Stimulated activated naive CD8-positive, alpha-beta T cell treated with anti-CD3 and anti-CD28 coated beads, Interleukin-15, Interleukin-2, amounts not matched to agents 100 ng/mL and 50 ng/mL, for 24 hours (primary cell): ENCODE measurements at regions not wholly inside any gene's neighbourhood (a gene's known extent, or its start where the extent isn't known, plus 50 kb on each side); places are given as distances from the start of the nearest gene placed in this dataset.
"Not testable (repeated sequence)": the region's sequence is repeated elsewhere in the genome, so short reads cannot be mapped to it uniquely, and the experiment has no call there.

Source experiments
- H3K27ac Mint-ChIP-seq: one replicate; pipeline ENCODE4 v1.8.0; 2021; ENCODE audit warnings: mild to moderate bottlenecking, mixed read lengths
- H3K27me3 Mint-ChIP-seq: one replicate; pipeline ENCODE4 v1.8.0; 2021; ENCODE audit warnings: mixed read lengths
- H3K36me3 Mint-ChIP-seq: one replicate; pipeline ENCODE4 v1.8.0; 2021; ENCODE audit warnings: low read depth, mixed read lengths
- H3K4me1 Mint-ChIP-seq: one replicate; pipeline ENCODE4 v1.8.0; 2021; ENCODE audit warnings: low read depth, mixed read lengths
- H3K4me3 Mint-ChIP-seq: one replicate; pipeline ENCODE4 v1.8.0; 2021; ENCODE audit warnings: mild to moderate bottlenecking, mixed read lengths
- H3K9me3 Mint-ChIP-seq: one replicate; pipeline ENCODE4 v1.8.0; 2021; ENCODE audit warnings: mixed read lengths

DNA sequence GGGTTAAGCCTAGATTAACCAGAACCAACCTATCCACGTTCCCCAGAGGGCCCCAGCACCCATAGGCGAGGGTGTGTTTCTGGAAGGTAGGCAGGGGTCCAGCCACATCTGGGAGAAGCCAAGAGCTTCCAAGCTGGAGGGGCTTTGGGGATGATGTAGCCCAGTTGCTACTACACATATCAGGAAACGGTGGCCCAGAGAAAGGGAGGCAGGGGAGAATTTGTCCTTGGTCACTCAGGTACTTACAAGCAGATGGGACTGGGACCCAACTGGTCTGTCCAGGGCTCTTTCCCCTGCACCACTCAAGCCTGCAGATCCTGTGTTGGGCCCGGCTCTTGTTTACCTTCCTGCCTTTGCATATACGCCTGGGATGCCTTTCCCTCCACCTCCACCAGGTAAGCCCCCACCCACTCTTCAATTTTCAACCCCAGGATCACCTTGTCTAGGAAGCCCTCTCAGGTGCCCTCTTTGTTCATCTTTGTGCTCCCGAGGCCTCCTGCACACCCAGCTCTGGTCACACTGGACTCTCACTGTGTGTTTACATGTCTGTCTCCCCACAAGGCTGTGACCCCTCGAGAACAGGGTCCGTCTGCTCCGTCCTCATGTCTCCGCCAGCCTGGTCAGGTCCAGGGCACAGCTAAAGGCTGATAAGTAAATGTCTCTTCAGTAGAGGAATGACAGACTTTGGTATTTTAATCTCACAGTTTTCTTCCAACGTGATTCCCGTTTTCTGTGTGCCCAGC lies 204.4 kb upstream of the LINGO1 start:
- Mint-ChIP-seq H3K9me3 (no peaks in the 10 kb centered on the region), H3K27me3 (peaks cover 12% of the 10 kb centered on the region), H3K36me3 (no peaks in the 10 kb centered on the region), H3K4me3 (no peak overlapping the region), H3K27ac (no peak overlapping the region), H3K4me1 (no peaks in the 10 kb centered on the region)

DNA sequence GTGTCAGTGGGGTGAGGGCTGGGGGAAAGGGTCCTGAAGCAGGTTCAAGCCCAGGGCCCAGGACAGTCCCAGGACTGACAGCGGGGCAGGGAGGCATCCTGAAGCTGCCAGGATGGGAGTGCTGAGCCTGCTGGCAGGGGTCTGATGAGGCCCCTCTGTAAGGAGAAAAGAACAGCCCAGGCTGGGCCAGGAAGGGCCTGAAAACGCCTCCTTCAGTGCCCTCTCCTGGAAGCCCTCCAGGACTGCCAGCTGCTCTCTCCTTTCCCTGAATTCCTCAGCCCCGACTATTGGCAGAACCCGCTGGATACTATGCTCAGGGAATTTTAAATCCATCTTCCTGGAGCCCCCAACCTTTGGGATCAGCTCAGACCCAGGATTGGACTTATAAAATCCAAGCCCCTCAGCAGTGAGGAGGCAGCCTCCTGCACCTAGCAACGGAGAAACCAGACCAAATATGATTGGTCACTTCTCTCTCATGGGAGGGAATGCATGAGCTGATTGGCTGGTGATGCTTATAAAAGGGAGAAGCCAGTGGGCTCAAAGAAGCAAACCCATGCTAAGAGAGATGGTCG lies 203.5 kb upstream of the LINGO1 start:
- Mint-ChIP-seq H3K27ac (no peak overlapping the region), H3K4me1 (no peaks in the 10 kb centered on the region), H3K9me3 (no peaks in the 10 kb centered on the region), H3K27me3 (peaks cover 12% of the 10 kb centered on the region), H3K36me3 (no peaks in the 10 kb centered on the region), H3K4me3 (no peak overlapping the region)

DNA sequence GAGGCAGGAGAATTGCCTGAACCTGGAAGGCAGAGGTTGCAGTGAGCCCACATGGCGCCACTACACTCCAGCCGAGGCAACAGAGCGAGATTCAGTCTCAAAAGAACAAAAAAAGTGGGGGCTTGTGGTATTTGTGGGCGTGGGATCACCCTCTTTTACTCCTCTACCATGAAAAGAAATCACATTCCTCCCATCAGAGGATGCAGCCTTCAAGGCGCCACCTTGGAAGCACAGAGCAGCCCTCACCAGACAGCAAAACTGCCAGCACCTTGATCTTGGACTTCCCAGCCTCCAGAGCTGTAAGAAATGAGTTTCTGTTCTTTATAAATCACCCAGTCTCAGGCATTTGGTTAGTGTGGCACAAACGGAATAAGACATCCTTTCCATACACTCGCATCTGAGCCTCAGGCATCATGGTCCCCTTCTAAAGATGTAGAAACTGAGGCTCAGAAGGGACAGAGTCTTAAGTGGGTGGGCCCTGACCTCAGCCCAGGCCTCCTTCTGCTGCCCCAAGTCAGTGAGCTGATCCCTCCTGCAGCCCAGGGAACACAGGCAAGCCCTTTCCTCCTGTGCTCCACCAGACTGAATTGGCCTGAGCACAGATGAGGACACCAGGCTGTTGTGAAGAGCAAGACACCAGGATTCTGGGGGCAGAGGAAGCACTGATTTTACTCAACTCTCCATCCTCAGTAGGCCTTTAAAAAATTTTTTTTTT lies 201.7 kb upstream of the LINGO1 start:
- H3K27ac Mint-ChIP-seq: no peak overlapping the region
- H3K36me3 Mint-ChIP-seq: no peaks in the 10 kb centered on the region
- no peaks in the 10 kb centered on the region for H3K9me3 Mint-ChIP-seq
- peaks cover 4% of the 10 kb centered on the region for H3K27me3 Mint-ChIP-seq
- H3K4me1 Mint-ChIP-seq: no peaks in the 10 kb centered on the region
- H3K4me3 Mint-ChIP-seq: no peak overlapping the region

DNA sequence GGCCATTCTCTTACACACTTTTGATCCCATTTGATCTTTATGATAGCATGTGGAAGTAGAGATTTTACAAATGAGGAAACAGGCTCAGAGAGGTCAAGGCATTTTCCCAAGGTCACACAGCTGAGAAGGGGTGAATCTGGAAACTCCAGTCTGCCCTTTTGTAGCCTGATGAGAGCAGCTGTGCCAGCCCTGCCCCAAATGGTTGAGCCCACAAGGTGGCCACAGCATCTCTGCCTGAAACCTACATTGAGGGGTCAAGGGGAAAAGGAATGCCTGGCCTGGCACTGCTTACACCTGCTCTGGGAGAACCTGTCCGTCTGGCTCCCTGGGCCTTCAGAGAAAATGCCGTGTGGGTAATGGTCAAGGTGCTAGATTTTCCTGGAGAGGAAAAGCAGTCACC lies 200.2 kb upstream of the LINGO1 start:
- Mint-ChIP-seq H3K4me1 (no peaks in the 10 kb centered on the region), H3K27me3 (no peaks in the 10 kb centered on the region), H3K36me3 (no peaks in the 10 kb centered on the region), H3K27ac (no peak overlapping the region), H3K4me3 (no peak overlapping the region), H3K9me3 (no peaks in the 10 kb centered on the region)

DNA sequence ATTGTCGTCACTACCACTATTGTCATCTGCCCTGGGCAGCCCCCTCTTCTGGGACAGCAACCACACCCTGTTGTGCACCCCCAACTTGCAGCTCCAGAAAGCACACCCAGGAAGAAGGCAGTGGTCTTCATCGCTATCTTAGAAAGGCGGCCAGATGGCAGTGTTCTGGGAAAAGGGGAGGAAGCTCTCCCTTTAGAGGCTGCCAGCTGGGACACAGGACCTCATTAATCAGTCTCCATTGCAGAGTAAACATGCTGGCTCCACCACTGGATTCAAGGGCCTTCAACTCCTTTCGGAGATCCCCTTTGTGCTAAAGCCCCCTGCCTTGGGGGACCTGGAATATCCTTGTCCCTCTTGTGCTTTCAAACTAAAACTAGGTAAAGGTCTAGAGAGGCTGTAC lies 199.3 kb upstream of the LINGO1 start:
- no peaks in the 10 kb centered on the region for H3K36me3 Mint-ChIP-seq
- no peaks in the 10 kb centered on the region for H3K27me3 Mint-ChIP-seq
- H3K4me1 Mint-ChIP-seq: no peaks in the 10 kb centered on the region
- no peak overlapping the region for H3K27ac Mint-ChIP-seq
- H3K4me3 Mint-ChIP-seq: no peak overlapping the region
- no peaks in the 10 kb centered on the region for H3K9me3 Mint-ChIP-seq

DNA sequence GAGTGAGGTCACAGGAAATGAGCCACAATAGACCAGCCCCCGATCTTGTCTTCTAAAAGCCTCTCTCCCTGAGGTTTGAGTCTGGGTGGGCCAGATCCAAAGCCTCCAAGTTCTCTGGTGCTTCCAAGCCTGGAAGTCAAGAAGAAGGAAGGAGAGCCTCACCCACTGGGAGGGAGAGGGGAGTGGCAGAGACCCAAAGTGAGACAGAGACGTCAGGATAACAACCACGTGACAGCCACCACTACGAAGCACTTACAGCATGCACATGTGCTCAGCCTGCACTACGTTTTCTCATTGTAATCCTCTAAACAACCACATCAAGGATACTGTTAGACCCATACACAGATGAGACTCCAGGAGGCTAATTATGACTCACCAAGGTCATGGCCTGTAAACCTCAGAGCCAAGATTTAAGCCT lies 197.3 kb upstream of the LINGO1 start:
- H3K4me3 Mint-ChIP-seq: no peak overlapping the region
- H3K4me1 Mint-ChIP-seq: no peaks in the 10 kb centered on the region
- H3K27ac Mint-ChIP-seq: no peak overlapping the region

DNA sequence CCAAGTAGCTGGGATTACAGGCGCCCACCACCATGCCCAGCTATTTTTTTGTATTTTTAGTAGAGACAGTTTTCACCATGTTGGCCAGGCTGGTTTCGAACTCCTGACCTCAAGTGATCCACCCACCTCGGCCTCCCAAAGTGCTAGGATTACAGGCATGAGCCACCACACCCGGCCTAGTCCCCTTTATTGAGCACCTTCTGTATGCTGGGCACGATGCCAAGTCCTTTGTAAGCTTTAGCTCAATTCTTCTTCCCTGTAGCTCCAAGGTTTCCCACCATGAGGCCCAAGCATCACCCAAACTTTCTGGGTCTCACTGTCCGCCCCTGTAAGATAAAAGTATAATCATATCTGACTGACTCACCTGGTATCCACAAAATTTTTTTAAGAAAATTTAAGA lies 196.6 kb upstream of the LINGO1 start:
- not testable (repeated sequence) for H3K27me3 Mint-ChIP-seq, H3K9me3 Mint-ChIP-seq, H3K27ac Mint-ChIP-seq, H3K36me3 Mint-ChIP-seq, H3K4me3 Mint-ChIP-seq, H3K4me1 Mint-ChIP-seq

More for the DNA sequence above, 197.3 kb upstream of the LINGO1 start:
- no peaks in the 10 kb centered on the region for H3K9me3 Mint-ChIP-seq
- H3K27me3 Mint-ChIP-seq: no peaks in the 10 kb centered on the region
- no peaks in the 10 kb centered on the region for H3K36me3 Mint-ChIP-seq

DNA sequence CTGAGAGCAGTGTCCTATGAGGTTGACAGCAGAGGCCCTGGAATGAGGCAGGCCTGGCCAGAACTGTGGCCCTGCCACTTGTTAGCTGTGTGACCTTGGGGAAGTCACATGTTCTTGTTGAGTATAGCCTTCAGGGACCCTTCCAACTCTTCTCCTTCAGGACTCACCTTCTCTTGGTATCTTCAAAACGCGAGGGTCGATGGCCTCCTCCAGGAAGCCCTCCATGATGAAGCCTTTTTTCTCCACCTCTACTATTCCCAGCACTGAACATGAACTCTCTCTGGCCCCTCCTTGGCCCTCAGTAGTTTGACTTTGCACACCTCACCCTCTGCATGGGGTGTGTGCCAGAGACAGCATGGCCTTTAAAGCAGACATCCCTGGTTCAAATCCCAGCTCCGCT lies 195.1 kb upstream of the LINGO1 start:
- Mint-ChIP-seq H3K4me3 (no peak overlapping the region), H3K9me3 (no peaks in the 10 kb centered on the region), H3K4me1 (no peaks in the 10 kb centered on the region), H3K27me3 (peaks cover 5% of the 10 kb centered on the region), H3K36me3 (no peaks in the 10 kb centered on the region), H3K27ac (no peak overlapping the region)

DNA sequence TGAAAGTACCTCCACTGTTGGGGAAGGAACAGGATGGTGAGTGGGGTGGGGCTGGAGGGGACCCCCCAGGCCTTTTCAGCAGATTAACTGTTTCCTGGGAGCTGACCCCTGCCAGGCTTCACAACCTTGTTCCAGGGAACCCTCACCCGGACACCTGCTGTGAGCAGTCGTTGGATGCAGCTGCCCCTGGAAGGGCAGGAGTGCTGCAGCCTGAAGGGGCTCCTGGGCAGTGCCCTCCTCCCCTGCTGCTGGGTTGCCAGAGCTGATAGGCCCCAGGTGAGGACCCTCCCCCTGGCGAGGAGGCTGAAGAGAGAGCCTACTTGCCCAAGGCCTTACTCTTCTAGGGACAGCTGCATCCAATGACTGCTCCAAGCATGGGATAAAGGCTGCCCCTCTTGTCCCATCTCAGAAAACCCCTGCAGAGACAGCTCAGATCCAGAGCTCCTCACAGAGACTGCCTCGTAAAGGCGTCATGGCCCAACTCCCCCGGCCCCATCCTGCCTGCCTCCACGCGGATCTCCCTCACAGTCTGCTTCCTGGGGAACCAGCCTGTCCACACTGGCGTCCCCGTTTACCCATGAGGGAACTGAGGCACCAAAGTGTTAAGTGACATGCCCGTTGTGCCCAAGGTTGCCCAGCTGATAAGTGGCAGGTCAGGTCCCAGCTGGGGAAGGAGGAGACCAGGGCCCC lies 193.4 kb upstream of the LINGO1 start:
- no peak overlapping the region for H3K27ac Mint-ChIP-seq
- H3K4me3 Mint-ChIP-seq: no peak overlapping the region
- H3K4me1 Mint-ChIP-seq: no peaks in the 10 kb centered on the region
- H3K9me3 Mint-ChIP-seq: no peaks in the 10 kb centered on the region
- peaks cover 19% of the 10 kb centered on the region for H3K27me3 Mint-ChIP-seq
- H3K36me3 Mint-ChIP-seq: no peaks in the 10 kb centered on the region

DNA sequence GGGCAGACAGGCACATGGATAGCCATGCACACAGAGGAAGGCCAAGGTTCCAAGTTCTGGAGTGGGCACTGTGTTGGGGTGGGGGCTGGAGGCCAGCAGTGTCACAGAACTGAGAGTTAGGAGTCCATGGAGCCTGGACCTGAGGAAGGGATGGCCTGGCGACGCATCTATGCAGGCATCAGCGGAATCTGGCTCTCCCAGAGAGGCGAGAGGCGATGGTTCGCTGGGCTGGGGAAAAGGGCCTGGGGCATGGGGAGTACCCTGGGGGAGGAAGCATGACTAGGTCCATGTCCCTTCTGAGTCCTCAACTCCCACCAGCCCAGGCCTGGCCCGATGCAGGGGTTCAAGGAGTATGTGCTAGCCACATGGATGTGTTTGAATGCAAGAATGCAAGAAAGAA lies 192.8 kb upstream of the LINGO1 start:
- Mint-ChIP-seq H3K36me3 (no peaks in the 10 kb centered on the region), H3K4me3 (no peak overlapping the region), H3K27me3 (peaks cover 25% of the 10 kb centered on the region), H3K4me1 (no peaks in the 10 kb centered on the region), H3K27ac (no peak overlapping the region), H3K9me3 (no peaks in the 10 kb centered on the region)

DNA sequence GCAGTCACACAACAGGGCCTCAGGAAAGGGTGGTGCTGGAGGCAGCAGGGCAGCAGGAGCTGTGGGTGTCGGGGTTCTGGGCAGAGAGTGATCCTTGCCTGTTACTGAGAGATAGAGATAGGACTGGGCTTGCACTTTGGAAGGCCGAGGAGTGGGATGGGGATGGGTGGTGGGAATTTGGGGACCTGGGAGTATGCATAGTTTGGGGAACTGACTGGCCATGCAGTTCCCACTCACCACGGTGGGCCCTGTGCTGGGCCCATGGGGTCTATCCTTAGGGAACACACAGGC lies 192.5 kb upstream of the LINGO1 start:
- H3K36me3 Mint-ChIP-seq: no peaks in the 10 kb centered on the region
- no peaks in the 10 kb centered on the region for H3K9me3 Mint-ChIP-seq
- no peaks in the 10 kb centered on the region for H3K4me1 Mint-ChIP-seq
- no peak overlapping the region for H3K4me3 Mint-ChIP-seq
- peaks cover 28% of the 10 kb centered on the region for H3K27me3 Mint-ChIP-seq
- H3K27ac Mint-ChIP-seq: no peak overlapping the region

DNA sequence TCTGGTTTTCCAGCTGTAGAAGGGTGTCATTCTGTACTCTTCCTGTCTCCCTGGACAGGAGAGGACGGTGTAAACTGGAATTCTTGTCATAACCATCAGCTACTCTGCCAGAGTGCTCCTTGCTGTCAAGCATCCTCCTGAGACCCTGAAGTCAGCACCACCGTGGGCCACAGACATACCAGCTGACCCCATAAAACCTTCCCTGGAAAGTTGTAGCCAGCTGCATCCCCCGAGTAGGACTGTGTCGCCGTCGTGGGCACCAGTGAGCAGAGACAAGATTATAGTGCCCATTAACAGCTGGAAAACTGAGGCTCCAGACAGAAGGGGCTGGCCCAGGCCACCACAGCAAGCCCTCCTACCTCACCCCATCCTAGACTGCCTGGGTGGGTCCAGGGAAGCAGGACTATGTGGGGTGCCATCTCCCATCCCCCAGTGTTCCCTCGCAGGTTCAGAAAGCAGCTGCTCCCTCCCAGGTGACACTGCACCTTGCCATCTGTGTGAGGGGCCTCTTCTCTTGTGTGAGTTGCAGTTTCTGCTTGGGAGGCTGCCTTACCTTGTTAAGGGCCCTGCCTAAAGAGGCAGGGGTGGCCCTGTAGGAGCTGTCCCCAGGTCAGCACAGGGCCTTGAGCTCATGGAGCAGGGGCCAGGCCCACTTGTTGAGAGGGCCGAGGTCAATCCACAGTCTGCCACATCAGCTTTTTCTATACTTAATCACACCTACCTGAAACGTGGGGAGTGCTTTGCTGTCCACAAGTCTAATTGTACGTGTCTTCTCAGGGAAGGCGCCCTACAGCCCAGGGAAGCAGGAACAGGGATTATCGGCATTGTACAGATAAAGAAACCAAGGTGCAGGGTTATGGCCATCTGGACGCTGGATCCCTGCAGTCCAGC lies 191.9 kb upstream of the LINGO1 start:
- Mint-ChIP-seq H3K27ac (no peak overlapping the region), H3K4me3 (no peak overlapping the region), H3K9me3 (no peaks in the 10 kb centered on the region), H3K36me3 (no peaks in the 10 kb centered on the region), H3K4me1 (no peaks in the 10 kb centered on the region), H3K27me3 (peaks cover 28% of the 10 kb centered on the region)

DNA sequence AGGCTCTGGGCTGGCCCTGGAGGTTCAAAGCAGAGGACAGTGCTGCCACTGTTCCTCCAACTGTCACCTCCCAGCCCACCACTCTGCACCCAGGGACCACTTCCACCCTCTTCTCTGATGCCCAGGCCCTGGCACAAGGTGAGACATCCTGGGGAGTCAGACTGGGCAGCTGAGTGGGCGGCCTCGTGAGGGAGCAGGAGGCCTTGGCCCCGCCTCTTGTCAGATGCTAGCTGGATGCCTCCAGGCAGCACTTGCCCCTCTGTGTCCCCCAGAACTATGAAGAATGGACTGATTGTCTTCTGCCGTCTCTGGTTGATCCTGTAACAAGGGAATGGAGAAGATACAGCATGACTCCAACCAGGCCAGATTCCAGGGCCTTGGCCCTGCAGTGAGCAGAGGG lies 191.0 kb upstream of the LINGO1 start:
- H3K36me3 Mint-ChIP-seq: no peaks in the 10 kb centered on the region
- no peak overlapping the region for H3K27ac Mint-ChIP-seq
- H3K4me1 Mint-ChIP-seq: no peaks in the 10 kb centered on the region
- H3K4me3 Mint-ChIP-seq: no peak overlapping the region
- H3K9me3 Mint-ChIP-seq: no peaks in the 10 kb centered on the region
- peaks cover 28% of the 10 kb centered on the region for H3K27me3 Mint-ChIP-seq

DNA sequence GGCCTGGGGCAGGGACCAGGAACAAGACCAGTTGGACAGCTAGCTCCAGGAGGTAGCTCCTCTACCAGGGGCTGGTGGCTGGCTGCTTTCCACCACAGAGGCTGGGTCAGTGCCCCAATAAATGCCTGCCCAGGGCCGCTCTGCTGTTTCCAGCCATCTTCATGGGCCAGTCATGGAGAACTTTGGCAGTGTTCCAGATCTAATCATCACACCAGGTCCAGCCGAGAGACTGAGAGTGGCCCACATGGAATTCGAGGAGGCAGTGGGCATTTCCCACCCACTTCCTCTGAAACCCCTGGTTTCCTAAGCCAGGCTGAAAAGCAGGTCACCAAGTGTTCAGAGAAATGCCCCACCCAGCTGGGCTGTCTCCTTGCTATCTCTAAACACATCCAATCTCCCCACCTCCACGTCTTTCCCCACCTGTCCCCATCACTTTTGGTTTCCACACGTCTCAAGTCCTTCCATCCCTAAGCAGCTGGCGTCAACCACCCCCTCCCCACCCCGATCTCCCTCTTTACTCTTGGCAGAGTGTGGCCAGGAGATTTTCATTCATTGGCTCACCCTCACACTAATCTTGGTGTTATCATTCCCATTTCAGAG lies 190.0 kb upstream of the LINGO1 start:
- H3K4me3 Mint-ChIP-seq: no peak overlapping the region
- H3K4me1 Mint-ChIP-seq: no peaks in the 10 kb centered on the region
- H3K36me3 Mint-ChIP-seq: no peaks in the 10 kb centered on the region
- no peak overlapping the region for H3K27ac Mint-ChIP-seq
- H3K9me3 Mint-ChIP-seq: no peaks in the 10 kb centered on the region
- H3K27me3 Mint-ChIP-seq: peaks cover 36% of the 10 kb centered on the region
